ENCODE measurements at regions not wholly inside any gene's neighbourhood (a gene's known extent, or its start where the extent isn't known, plus 50 kb on each side); places are given as distances from the start of the nearest gene placed in this dataset.

DNA sequence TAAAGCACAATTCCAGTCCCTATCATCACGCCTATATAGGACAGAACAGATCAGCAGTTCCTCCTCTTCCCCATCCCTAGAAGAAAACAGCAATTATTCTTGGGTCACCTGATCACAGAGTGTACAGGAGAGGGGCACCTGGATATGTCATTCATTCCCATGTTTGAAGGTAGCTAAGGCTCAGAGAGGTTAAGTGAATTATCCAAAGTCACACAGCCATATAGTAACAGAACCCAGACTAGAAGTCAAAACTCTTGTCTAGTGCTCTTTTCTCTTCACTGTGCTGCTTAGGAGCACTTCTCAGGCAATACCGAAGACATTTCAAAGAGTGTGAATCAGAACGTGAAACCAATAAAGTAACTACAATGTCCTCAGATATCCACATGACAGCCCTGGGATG, 93.0 kb upstream of the ATL2 start:
- no peak for TF ChIP-seq POLR2A (IDR thresholded peaks at IDR 0.05)
- TF ChIP-seq, protein P1, sequence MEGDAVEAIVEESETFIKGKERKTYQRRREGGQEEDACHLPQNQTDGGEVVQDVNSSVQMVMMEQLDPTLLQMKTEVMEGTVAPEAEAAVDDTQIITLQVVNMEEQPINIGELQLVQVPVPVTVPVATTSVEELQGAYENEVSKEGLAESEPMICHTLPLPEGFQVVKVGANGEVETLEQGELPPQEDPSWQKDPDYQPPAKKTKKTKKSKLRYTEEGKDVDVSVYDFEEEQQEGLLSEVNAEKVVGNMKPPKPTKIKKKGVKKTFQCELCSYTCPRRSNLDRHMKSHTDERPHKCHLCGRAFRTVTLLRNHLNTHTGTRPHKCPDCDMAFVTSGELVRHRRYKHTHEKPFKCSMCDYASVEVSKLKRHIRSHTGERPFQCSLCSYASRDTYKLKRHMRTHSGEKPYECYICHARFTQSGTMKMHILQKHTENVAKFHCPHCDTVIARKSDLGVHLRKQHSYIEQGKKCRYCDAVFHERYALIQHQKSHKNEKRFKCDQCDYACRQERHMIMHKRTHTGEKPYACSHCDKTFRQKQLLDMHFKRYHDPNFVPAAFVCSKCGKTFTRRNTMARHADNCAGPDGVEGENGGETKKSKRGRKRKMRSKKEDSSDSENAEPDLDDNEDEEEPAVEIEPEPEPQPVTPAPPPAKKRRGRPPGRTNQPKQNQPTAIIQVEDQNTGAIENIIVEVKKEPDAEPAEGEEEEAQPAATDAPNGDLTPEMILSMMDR (IDR thresholded peaks at IDR 0.05): no peak
